Suppressor macrophage treated with lipopolysaccharide for 1 hour (primary cell): ENCODE measurements at regions not wholly inside any gene's neighbourhood (a gene's known extent, or its start where the extent isn't known, plus 50 kb on each side); places are given as distances from the start of the nearest gene placed in this dataset.
A peak's percentile ranks its signal among the peaks of the same experiment; 100 is the strongest.
"Not testable (repeated sequence)": the region's sequence is repeated elsewhere in the genome, so short reads cannot be mapped to it uniquely, and the experiment has no call there.

ENCODE experiments used
- DNase-seq, 3 donors: peaks; one replicate each; pipeline ENCODE4 v3.0.0-alpha.2; 2020 to 2022

DNA sequence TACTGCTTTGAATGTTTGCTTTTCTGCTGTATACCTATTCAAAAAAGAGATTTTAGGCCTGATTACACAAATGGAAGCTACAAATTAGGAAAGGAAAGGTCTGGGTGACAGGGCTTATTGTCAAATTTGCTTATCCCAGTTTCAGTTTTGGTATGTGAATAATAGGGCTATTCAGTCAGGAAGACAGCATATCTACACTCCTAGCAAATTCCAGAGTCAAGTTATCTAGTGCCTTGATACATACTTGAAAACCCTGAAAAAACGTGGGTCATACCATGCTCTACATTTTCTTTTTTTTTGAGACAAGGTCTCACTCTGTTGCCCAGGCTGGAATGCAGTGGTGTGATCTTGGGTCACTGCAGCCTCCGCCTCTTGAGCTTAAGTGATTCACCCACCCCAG lies 59.2 kb upstream of the CCDC180 start:
- peak in 2 of 3 donors; percentile 16 to 40 for DNase-seq

DNA sequence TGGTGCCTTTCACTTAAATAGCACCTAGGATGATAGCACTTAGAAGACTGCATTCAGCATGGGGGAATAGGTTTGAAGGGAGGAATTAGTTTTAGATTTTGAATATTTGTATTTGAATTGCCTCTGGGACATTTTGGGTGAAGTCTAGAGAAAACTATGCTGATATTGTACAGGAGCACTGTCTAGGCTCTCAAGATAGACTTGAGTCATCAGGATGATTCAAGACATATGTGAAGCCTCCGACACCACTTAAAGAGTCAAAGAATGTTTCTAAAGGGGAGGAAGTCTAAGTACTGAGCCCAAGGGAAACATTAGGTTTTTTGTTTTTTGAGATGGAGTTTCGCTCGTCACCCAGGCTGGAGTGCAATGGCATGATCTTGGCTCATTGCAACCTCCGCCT lies 63.9 kb upstream of the CCDC180 start:
- DNase-seq, result no peak

GRCh38 chr9:97241430-97241829 lies 66.0 kb upstream of the CCDC180 start:
- DNase-seq, result not testable (repeated sequence)

GRCh38 chr9:97237951-97238889 lies 69.2 kb upstream of the CCDC180 start:
- peak; percentile 73 to 90 (median 77) for DNase-seq

DNA sequence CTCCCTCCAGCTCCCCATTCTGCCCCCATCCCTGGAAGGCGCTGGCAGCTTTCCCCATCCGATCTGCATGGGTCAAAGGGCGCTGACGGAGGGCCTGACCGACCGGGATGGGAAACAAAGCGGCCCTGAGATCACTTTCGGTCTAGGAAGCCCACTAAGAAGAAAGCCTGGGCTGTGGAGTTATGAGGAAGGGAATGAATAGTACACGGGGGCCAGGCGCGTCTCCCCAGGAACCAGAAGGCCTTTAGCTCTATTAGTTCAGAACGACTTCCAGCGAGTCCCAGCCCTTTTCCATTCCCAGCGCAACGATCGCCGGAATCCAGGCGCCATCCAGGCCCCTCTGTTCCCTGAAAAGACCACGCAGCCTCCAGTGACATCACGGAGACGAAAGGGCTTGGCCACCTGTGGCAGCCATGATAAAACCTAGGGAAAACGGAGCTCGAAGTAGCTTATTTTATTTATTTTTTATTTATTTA lies 70.1 kb upstream of the CCDC180 start:
- no peak for DNase-seq

DNA sequence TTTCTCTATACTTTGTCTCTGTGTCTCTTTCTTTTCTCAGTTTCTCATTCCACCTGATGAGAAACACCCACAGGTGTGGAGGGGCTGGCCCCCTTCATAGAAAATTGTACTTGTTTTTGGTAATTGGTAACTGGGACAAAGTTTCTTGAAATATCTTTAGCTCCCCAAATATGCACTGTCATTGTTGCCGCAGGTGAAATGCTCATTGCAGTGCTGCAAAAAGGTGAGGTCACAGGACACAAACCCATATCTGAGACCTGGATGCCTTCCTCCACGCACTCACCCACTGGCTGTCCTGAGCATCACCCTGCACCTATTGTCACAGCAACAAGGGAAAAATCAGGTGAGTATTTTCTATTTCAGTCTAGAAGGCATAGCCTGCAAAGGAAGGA lies 74.5 kb upstream of the CCDC180 start:
- DNase-seq, result not testable (repeated sequence)

- not testable (repeated sequence) for DNase-seq
Measured at GRCh38 chr9:97232060-97233008, 75.1 kb upstream of the CCDC180 start.

DNA sequence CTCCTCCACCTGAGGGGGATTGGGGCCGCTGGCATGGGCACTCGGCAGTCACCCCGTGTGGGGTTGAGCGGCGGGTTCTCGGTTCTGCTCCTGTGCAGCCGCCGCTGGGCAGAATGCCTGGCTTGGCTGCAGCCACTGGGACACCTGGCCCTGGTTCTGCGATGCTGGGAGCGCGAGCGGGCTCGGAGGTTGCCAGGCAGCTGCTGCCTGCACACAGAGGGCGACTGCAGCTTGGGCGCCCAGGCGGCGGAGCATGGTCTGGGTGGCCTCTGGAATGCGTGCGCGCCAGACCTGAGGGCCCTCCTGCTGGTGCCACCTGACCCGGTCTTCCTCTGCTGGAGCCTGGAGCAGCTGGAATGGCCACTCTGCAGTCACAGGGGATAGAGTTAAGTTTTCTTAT lies 85.1 kb upstream of the CCDC180 start:
- not testable (repeated sequence) for DNase-seq

- peak; percentile 65 to 85 (median 69) for DNase-seq
Measured at GRCh38 chr9:97221478-97222355, 85.7 kb upstream of the CCDC180 start.

- peak in 1 of 3 donors; percentile 10 for DNase-seq
Measured at GRCh38 chr9:97220894-97221477, 86.5 kb upstream of the CCDC180 start.

DNA sequence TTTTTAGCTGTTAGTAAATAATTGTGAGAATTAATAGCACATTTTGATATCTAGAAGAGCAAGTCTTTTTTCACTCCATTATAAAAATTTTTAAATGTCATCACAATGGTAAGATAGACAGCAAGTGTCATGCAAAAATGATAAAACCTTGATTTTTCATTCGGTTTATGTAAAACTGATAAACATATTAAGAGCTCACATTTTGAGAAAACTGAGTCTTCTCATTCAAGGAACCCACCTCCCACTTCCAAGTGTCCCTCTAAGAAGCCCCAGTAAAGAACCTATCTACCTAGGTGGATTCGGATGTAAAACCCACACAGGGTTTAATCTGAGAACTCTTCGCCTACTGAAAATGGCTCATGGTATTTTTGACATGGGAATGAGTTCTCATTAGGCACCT lies 87.1 kb upstream of the CCDC180 start:
- not testable (repeated sequence) for DNase-seq

DNA sequence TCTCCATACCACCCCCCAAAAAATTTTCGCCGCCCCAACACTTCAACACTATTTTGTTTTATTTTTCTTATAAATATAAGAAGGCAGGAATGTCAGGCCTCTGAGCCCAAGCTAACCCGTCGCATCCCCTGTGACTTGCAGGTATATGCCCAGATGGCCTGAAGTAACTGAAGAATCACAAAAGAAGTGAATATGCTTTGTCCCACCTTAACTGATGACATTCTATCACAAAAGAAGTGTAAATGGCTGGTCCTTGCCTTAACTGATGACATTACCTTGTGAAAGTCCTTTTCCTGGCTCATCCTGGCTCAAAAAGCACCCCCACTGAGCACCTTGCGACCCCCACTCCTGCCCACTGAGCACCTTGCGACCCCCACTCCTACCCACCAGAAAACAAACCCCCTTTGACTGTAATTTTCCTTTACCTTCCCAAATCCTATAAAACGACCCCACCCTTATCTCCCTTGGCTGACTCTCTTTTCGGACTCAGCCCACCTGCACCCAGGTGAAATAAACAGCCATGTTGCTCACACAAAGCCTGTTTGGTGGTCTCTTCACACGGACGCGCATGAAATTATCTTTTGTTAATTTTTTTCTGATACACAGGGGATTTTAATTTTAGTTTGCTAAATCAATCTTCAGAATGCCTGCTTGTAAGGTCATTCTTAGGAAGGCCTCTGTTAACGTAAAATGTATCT lies 87.9 kb upstream of the CCDC180 start:
- DNase-seq, result not testable (repeated sequence)

- not testable (repeated sequence) for DNase-seq
Measured at GRCh38 chr9:97215127-97215526, 92.3 kb upstream of the CCDC180 start.

- not testable (repeated sequence) for DNase-seq
Measured at GRCh38 chr9:97214556-97214955, 92.9 kb upstream of the CCDC180 start.

DNA sequence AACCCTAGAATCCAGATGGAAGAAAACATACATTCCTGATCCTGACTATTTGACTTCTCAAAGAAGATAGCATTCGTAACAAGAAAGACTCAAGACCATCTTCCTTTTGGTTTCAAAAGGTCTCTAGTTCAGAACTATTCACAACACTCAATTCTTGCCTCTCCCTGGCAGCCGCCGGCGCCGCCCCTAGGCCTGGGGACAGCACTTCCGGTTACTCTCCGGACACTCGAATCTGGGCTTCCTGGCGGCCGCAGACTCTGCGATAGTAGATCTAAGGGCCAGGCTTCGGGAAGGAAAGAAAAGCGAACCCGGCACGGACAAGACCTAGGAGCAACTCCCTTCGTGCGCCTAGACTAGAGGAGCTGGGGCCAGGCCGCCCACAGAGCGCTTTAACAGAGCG lies 107.8 kb upstream of the CCDC180 start:
- not testable (repeated sequence) for DNase-seq

DNA sequence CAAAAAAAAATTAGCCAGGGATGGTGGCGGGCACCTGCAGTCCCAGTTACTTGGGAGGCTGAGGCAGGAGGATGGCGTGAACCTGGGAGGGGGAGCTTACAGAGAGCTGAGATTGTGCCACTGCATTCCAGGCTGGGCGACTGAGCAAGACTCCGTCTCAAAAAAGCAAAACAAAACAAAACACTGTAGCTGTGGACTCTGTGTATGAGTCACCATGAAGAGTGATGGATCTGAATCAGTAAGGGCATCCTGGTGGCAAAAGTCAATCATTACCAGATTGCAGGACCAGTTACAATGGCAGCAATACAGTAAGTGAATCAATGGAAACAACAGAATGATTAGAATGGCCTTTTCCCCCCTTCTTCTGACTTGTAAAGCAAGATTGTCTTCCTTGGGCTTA lies 113.7 kb upstream of the CCDC180 start:
- DNase-seq, result not testable (repeated sequence)

GRCh38 chr9:97188545-97188944 lies 118.9 kb upstream of the CCDC180 start:
- no peak for DNase-seq

DNA sequence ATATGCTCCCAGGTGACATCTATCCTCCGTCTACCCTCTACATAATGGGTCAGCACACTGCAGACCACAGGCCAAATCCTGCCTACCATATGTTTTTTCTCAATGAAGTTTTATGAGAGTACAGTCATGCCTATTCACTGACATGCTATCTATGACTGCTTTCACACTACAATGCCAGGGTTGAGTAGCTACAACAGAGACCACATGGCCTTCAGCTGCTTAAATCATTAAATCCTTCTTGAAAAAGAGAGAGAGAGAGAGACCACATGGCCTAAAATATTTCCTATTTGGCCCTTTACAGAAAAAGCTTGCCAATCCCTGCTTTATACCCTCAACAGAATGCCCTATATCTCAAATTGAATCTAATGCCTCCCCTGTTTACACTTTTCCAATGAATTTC lies 119.8 kb upstream of the CCDC180 start:
- DNase-seq, result not testable (repeated sequence)

DNA sequence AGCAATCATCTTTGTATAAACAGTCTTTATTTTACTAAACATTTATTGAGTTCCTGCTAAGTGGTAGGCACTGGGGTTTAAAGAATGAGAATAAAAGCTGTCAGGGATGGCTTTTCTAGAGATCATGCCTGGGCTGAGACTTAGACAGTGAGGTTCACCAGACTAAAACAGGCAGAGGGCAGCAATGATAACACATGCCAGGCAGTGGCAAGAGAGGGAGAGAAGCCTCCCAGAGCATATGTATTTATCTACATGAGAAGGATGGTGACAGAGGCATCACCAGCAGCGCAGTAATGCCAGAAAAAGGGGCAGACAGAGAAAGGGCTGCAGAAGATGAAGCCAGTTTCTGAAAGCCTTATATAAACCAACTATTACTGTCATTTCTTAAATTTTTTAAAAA lies 121.0 kb upstream of the CCDC180 start:
- DNase-seq, result no peak

GRCh38 chr9:97182532-97182931 lies 124.9 kb upstream of the CCDC180 start:
- DNase-seq, result not testable (repeated sequence)

GRCh38 chr9:97179616-97180015 lies 127.8 kb upstream of the CCDC180 start:
- DNase-seq, result no peak
